SHP77 treated with DMSO at 0.1 percent for 48 hours (cell line): ENCODE measurements at regions not wholly inside any gene's neighbourhood (a gene's known extent, or its start where the extent isn't known, plus 50 kb on each side); places are given as distances from the start of the nearest gene placed in this dataset.

Experiments
- DNase-seq: peaks from one replicate; lab custom pipeline; 2025; lab: John Stamatoyannopoulos, UW

DNA sequence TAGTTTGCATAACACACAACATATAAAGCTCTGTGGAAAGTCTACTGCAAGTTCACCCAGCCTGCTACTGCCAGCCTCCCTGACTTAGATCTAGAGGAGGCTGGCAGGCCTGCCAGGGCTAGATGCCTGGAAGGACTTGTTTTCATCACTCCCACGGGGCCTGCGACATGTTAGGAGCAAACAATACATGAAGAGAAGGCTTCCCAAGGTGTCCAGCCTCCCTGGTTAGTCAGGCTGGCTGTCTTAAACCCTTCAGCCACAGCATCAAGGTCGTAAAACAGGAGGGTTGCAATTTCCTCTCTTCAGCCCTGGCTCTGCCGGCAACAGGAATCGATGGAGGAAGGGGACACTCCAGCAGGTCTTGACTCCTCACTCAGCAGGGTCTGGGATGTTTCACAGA lies 104.5 kb downstream of the NGF start:
- DNase-seq: no peak

DNA sequence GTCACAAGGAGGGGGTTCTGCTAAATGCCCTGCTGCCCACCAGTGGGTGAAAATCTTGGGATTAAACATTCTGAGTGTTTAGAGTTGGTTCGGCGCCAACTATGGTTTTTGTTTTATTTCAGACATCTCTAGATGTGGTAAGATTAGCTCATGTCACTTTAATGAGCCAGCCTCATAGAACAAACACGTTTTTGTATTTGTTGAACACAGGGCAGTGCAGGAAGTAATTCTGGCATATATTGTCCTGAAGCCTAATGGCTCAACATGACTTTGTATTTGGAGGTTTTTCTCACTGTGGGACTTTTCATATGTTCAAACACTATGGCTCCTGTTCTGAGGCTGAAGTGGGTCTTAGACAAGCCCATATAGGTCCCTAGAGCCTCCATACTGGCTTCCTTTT lies 107.8 kb downstream of the NGF start:
- DNase-seq: no peak

DNA sequence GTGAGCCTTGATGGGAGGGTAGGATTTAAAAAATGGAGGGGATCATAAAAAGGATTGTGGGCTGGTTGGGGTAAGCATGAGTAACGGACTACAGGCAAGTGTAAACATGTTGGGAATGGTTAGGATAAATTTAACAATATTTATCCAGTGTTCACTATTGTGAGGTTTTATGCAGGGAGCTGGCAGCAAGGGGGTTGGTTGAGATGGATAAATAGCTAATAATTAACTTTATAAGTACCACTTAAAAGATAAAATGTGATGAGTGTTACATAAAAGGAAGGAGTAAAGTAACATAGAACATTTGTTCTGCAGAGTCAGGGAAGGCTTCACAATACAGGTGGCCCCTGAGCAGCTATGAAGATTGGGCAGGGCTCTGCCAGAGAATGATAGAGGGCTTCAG lies 109.0 kb downstream of the NGF start:
- no peak for DNase-seq

- DNase-seq: no peak
Observed at GRCh38 chr1:115228191-115228590, 109.9 kb downstream of the NGF start.

GRCh38 chr1:115227346-115228082 lies 110.5 kb downstream of the NGF start:
- DNase-seq: no peak

DNA sequence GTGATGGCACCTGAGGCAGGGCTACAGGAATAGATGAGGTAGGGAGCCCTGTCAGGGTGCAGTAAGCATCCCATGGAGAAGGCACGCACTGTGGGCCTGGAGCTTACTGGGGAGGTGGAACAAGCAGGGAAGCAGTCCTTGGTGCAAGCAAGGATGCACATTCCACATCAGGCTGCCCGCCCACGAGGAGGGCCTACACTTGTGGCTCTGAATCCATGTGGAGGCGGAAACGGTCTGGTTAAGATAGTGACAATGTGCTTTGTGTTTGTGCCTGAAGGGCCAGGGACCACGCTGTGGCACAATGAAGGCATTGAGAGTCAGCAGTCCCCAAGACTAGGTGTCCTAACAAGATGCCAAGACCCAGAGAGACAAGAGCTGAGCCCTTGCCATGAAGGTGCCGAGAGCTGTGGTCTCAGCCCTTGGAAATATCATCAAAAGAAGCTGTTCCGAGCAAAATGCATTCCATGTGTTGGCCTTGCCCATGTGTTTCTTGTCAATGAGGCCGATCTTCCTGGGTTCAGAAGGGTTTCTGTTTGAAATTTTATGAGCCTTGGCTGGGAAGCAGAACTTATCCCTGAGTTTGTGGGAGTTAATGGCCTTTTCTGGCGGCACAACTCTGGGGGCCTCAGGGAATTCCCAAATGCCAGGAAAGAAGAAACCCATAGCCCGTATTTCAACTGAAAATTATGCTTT lies 111.9 kb downstream of the NGF start:
- DNase-seq: no peak

GRCh38 chr1:115224636-115225035 lies 113.4 kb downstream of the NGF start:
- DNase-seq: no peak

DNA sequence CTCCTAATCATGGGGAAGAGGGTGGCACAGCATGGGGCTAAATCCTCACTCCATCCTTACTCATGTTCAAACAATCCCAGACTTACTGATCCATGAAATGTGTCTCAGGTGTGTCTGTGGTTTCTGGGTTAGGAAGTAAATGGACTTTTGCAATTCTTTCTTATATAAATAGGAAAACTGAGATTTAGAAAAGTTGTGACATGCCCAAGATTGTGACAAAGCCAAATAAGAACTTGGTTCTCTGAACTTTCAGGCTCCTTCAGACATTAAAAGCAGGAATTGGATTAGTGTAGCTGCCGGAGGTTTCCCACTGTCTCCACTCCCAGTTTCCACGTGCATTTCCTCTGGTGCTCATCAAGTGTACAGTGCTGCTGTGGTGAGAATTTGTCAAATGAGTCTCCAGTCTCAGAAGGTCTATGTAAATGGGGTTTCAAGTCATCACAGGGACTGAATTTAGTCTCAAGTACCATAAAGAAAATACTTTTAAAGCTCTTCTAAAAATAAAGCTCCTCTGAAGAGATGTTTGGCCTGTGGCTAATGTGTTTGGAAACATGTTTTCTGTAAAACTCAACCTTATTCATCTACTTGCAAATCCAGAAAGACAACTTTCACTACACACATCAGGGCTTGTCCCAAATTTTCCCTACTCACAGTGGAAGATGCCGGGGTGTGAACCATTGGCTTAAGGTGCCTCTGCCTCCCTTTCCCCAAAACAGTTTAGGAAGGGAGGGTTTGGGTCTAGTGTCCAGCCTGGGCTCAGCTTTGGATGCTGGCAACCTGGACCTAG lies 115.2 kb downstream of the NGF start:
- no peak for DNase-seq

GRCh38 chr1:115220340-115221270 lies 117.4 kb downstream of the NGF start:
- DNase-seq: no peak

DNA sequence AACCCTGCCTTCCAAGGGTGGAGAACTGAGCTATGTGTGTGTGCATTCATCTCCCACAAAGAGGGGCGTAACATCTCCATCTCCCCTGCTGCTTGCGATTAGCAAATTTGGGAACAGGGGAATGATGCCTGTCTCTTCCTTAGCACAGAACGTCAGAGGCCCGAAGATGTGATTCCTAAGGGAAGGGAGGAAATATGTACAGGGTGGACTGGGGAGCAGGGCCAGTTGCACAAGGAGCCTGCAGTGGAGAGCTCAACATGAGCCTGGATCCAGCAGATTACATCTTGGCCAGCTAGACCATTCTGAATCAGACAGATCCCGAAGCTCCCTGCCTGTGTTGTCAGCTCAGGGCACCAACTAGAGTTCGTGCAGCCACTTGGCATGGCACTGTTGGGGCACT lies 118.1 kb downstream of the NGF start:
- no peak for DNase-seq

DNA sequence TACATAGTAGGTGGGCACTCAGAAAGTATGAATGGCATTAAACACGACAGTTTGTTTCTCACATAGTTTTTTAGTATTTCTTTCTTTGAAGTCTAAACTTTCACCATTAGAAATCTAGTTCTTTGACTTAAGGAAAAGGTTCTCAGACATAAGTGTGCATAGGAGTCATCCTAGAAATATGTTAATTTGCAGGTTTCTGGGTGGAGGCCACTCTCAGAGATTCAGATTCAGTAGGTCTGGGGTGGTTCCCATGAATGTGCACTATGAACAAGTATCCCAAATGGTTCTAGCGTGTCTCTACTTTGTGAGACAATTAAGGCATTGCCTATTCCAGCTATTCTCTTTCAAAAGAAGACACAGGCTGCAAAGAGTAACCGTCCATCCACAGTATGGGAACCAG lies 119.3 kb downstream of the NGF start:
- DNase-seq: no peak

- DNase-seq: no peak
Observed at GRCh38 chr1:115218034-115218405, 120.0 kb downstream of the NGF start.

- no peak for DNase-seq
Observed at GRCh38 chr1:115217150-115218033, 120.7 kb downstream of the NGF start.

DNA sequence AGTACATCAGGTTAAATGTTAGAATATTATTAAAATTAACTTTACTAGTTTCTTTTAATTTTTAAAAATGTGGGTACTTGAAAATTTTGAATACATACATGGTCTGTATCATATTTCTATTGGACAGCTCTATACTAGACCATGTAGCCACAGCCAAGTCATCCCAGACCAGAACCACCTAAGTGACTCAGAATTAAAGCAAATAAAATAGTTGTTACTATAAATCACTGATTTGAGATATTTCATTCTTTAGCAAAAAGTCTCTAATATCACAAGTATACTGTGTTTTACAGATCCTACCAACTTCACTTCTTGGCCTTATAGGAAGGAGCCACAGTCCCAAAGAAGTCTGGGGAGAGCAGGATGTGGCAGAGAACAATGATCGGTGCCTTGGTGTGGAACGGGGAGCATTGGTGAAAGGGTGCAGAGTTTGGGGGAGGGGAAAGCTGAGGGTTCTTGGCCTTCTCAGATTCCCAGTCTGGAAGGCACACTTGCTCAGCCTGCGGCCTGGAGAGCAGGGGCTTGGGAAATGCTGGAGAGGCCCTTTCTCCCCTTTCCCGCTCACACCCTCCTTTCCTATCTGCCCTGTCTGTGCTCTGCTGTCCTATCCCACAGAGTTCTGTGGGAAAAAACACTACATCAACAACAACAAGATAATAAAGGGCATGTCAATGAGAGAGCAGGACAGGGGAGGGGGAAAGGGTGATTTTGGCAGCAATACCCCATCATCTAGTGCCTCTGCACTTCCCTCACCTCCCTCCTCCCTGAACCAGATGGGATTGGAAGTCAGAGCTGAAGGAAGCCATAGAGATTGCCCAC lies 122.1 kb downstream of the NGF start:
- no peak for DNase-seq

DNA sequence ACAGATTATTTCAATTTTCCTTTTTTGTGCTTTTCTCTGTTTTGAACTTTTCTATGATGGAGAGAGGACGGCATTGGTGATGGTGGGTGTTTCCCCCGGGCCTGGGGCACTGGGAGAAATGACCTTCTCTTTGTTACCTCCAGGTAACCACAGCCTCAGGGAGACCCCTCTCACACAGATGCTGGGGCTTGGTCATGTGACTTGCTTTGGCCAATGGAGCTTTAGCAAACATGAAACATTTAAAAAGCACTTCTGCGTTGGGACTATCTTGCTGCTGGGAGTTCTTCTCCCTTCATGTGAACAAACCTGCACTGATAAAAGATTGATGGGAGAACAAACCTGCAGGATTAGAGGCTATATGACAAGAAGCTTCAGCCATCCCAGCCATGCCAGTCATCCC lies 122.9 kb downstream of the NGF start:
- DNase-seq: no peak

- DNase-seq: no peak
Observed at GRCh38 chr1:115214098-115214497, 124.0 kb downstream of the NGF start.

DNA sequence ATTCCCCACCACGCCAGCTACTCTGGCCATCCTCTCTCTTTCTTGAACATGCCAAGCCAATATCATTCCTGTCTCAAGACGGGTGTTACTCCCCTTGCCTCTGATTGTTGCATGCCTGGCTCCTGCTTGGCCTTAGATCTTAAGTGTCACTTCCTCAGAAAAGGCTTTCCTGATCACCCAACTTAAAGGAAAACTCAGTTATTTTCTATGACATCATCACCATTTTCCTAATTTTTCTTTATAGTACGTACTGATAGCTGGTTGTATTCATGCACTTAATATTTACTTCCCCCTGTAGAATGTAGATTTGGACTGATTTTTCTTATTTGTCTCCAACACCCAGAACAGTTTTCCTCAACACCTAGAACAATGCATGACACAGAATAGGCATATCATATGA lies 123.8 kb upstream of the TSPAN2 start:
- DNase-seq: no peak

DNA sequence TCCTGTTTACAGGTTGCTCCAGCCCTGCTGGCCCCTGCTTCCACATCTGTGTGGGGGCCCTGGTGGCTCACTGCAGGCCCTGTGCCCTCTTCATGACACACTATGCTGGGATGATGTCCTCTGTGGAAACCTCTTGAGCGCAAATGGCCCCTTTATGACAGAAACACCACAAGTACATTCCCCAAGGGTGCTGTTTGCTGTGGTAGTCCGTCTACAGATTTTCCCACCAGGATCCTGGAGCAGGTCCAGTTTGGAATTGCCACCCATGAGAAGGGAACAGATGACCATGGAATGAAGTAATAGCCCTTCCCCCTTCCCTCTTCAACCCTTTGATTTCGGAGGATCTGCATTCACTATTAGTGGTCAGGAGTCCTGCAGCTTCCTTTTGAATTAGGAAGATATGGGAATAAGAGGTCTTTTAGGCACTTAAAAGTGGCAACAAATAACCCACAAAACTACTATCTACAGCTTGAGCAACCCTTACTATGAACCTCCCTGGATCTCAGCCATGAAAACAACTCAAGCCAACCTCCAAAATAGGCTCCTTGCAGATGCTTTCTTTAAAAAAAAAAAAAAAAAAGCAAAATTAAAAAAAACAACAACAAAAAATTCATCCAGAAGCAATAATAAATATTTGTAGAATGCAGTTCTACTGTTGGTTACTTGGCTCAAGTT lies 121.9 kb upstream of the TSPAN2 start:
- DNase-seq: no peak

DNA sequence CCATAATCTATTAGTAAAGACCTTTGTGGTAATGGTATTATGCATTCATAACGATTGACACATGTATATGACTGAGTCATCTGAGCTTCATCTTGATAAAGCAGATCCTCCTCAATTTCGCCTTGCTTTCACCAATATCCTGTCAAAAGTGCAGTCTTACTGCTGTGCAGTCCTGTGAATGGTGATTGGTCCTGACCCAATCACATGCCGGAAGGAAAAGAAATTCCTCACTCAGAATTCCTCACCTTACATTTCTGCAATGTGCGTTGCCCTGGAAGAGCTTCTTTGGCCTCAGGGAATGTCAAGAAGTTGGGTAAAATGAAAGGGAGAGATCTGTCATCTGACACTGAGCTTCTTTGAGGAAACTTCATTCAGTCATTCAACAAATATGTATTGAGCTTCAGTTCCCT lies 121.0 kb upstream of the TSPAN2 start:
- DNase-seq: no peak

DNA sequence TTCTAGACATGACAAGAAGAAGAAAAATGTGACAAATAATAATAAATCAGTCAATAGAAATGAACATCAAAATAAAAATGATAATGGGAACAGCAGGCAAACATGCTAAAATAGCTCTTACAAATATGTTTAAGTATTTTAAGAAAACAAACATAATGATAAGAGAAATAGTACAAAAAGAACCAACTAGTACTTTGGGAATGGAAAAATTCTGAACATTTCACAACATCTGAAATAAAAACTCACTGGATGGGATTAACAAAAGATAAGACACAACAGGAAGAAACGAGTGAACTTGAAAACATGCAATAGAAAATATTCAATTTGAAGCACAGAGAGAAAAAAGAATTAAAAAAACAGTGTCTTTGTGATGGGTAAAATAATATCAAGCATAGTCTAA lies 115.2 kb upstream of the TSPAN2 start:
- no peak for DNase-seq
